HG03565 (cell line): ENCODE measurements at regions not wholly inside any gene's neighbourhood (a gene's known extent, or its start where the extent isn't known, plus 50 kb on each side); places are given as distances from the start of the nearest gene placed in this dataset.
"Not testable (repeated sequence)": the region's sequence is repeated elsewhere in the genome, so short reads cannot be mapped to it uniquely, and the experiment has no call there.

Experiments
- ATAC-seq: cut with Tn5 transposase; IDR thresholded peaks from one replicate; pipeline ENCODE4 v1.9.1; 2021; ENCODE audit warnings: mild to moderate bottlenecking, moderate library complexity; ENCODE audit not compliant: unreplicated experiment

- ATAC-seq = no peak
These were observed 705.6 kb upstream of the MIR17HG start for GRCh38 chr13:90641884-90642283.

- no peak for ATAC-seq
These were observed 701.9 kb upstream of the MIR17HG start for GRCh38 chr13:90645582-90645981.

GRCh38 chr13:90648497-90648896 is 699.0 kb upstream of the MIR17HG start:
- ATAC-seq = no peak

GRCh38 chr13:90652036-90652435 is 695.5 kb upstream of the MIR17HG start:
- ATAC-seq = no peak

GRCh38 chr13:90654970-90655369 is 692.5 kb upstream of the MIR17HG start:
- no peak for ATAC-seq

- ATAC-seq = not testable (repeated sequence)
These were observed 683.3 kb upstream of the MIR17HG start for GRCh38 chr13:90664200-90664599.

- ATAC-seq = no peak
These were observed 673.7 kb upstream of the MIR17HG start for GRCh38 chr13:90673746-90674145.

- no peak for ATAC-seq
These were observed 672.4 kb upstream of the MIR17HG start for GRCh38 chr13:90675129-90675528.

- no peak for ATAC-seq
These were observed 666.7 kb upstream of the MIR17HG start for GRCh38 chr13:90680826-90681225.

- no peak for ATAC-seq
These were observed 663.8 kb upstream of the MIR17HG start for GRCh38 chr13:90683711-90684131.

GRCh38 chr13:90686442-90686841 is 661.0 kb upstream of the MIR17HG start:
- ATAC-seq = no peak

GRCh38 chr13:90689111-90689510 is 658.4 kb upstream of the MIR17HG start:
- no peak for ATAC-seq

- ATAC-seq = no peak
These were observed 656.9 kb upstream of the MIR17HG start for GRCh38 chr13:90690458-90691080.

GRCh38 chr13:90696254-90696653 is 651.2 kb upstream of the MIR17HG start:
- no peak for ATAC-seq

GRCh38 chr13:90696656-90697055 is 650.8 kb upstream of the MIR17HG start:
- no peak for ATAC-seq

- no peak for ATAC-seq
These were observed 647.1 kb upstream of the MIR17HG start for GRCh38 chr13:90700340-90700739.

GRCh38 chr13:90701264-90701663 is 646.2 kb upstream of the MIR17HG start:
- no peak for ATAC-seq

GRCh38 chr13:90702050-90702449 is 645.4 kb upstream of the MIR17HG start:
- no peak for ATAC-seq

- ATAC-seq = no peak
These were observed 640.9 kb upstream of the MIR17HG start for GRCh38 chr13:90706631-90707030.

- ATAC-seq = no peak
These were observed 639.4 kb upstream of the MIR17HG start for GRCh38 chr13:90708128-90708527.

- ATAC-seq = no peak
These were observed 638.2 kb upstream of the MIR17HG start for GRCh38 chr13:90709319-90709718.

- ATAC-seq = no peak
These were observed 637.2 kb upstream of the MIR17HG start for GRCh38 chr13:90710164-90710759.
